GM12872 (cell line): ENCODE measurements at regions not wholly inside any gene's neighbourhood (a gene's known extent, or its start where the extent isn't known, plus 50 kb on each side); places are given as distances from the start of the nearest gene placed in this dataset.

Source experiments
- CTCF ChIP-seq: IDR thresholded peaks from 3 replicates; pipeline ENCODE4 v1.5.1; 2011; ENCODE audit warnings: low read depth, mild to moderate bottlenecking, low read length, moderate library complexity; ENCODE audit not compliant: insufficient read depth

- no peak for TF ChIP-seq CTCF
These were observed 99.4 kb upstream of the MYCN start for GRCh38 chr2:15840969-15841368.

GRCh38 chr2:15841776-15842560 is 98.4 kb upstream of the MYCN start:
- TF ChIP-seq CTCF: no peak

- no peak for TF ChIP-seq CTCF
These were observed 97.3 kb upstream of the MYCN start for GRCh38 chr2:15842758-15843666.

- TF ChIP-seq CTCF: no peak
These were observed 96.0 kb upstream of the MYCN start for GRCh38 chr2:15844211-15844801.

- no peak for TF ChIP-seq CTCF
These were observed 95.1 kb upstream of the MYCN start for GRCh38 chr2:15845294-15845693.

GRCh38 chr2:15845737-15846405 is 94.5 kb upstream of the MYCN start:
- no peak for TF ChIP-seq CTCF

GRCh38 chr2:15846626-15847025 is 93.7 kb upstream of the MYCN start:
- no peak for TF ChIP-seq CTCF
